D721Med (cell line): ENCODE measurements at regions not wholly inside any gene's neighbourhood (a gene's known extent, or its start where the extent isn't known, plus 50 kb on each side); places are given as distances from the start of the nearest gene placed in this dataset.
"Not testable (repeated sequence)": the region's sequence is repeated elsewhere in the genome, so short reads cannot be mapped to it uniquely, and the experiment has no call there.

Experiments
- DNase-seq: peaks from one replicate; pipeline ENCODE4 v3.0.0; 2011; ENCODE audit warnings: low spot score; ENCODE audit not compliant: insufficient read length
- FAIRE-seq: peaks from 2 replicates; lab custom pipeline; 2011; peaks lifted over from hg19 to GRCh38; lab: Jason Lieb, UNC
- CTCF ChIP-seq: IDR thresholded peaks from 2 replicates; pipeline ENCODE4 v1.5.1; 2012; ENCODE audit warnings: mild to moderate bottlenecking, control low read depth; ENCODE audit not compliant: insufficient read depth; ENCODE audit errors: missing control alignments

GRCh38 chr2:210915912-210916311, 359.5 kb downstream of the CPS1 start:
- no peak for FAIRE-seq
- DNase-seq, result no peak
- no peak for TF ChIP-seq CTCF

GRCh38 chr2:210917465-210917864, 361.1 kb downstream of the CPS1 start:
- DNase-seq (no peak), FAIRE-seq (no peak)
- TF ChIP-seq CTCF, result no peak

- DNase-seq (no peak), FAIRE-seq (peak; percentile 11)
- no peak for TF ChIP-seq CTCF
Measured at GRCh38 chr2:210919128-210919527, 362.7 kb downstream of the CPS1 start.

GRCh38 chr2:210922419-210922818, 366.0 kb downstream of the CPS1 start:
- FAIRE-seq (no peak), DNase-seq (no peak)
- no peak for TF ChIP-seq CTCF

GRCh38 chr2:210928714-210929113, 372.3 kb downstream of the CPS1 start:
- FAIRE-seq (peak; percentile 44), DNase-seq (no peak)
- TF ChIP-seq CTCF, result no peak

GRCh38 chr2:210938228-210938627, 381.8 kb downstream of the CPS1 start:
- TF ChIP-seq CTCF, result no peak
- DNase-seq (no peak), FAIRE-seq (no peak)

- DNase-seq, result no peak
- FAIRE-seq, result peak; percentile 63
- TF ChIP-seq CTCF, result no peak
Measured at GRCh38 chr2:210946395-210946794, 390.0 kb downstream of the CPS1 start.

- FAIRE-seq, DNase-seq: not testable (repeated sequence)
Measured at GRCh38 chr2:210950434-210951060, 394.1 kb downstream of the CPS1 start.
